Karpas-422 (cell line): ENCODE measurements at regions not wholly inside any gene's neighbourhood (a gene's known extent, or its start where the extent isn't known, plus 50 kb on each side); places are given as distances from the start of the nearest gene placed in this dataset. TPM values are rescaled to one million over a fixed set of nuclear protein-coding genes. Genes with fewer than 3 reads are reported as not detected.

Experiments used
- DNase-seq: peaks from one replicate; pipeline ENCODE4 v3.0.0-alpha.2; 2015
- H2AFZ ChIP-seq: fragments of 200-600 bp; sonication (generic); 2 replicates; pipeline ENCODE4 v1.6.1; 2014; ENCODE audit warnings: antibody characterized with exemption, low read length, mixed read lengths
- H3K27ac ChIP-seq: fragments of 200-600 bp; sonication (generic); 2 replicates; pipeline ENCODE4 v1.5.1; 2014; ENCODE audit warnings: mild to moderate bottlenecking, low read length, moderate library complexity
- H3K27me3 ChIP-seq: fragments of 200-600 bp; sonication (generic); 2 replicates; pipeline ENCODE4 v1.6.1; 2014; ENCODE audit warnings: low read length, mixed read lengths
- H3K36me3 ChIP-seq: fragments of 200-600 bp; sonication (generic); 2 replicates; pipeline ENCODE4 v1.6.1; 2014; ENCODE audit warnings: low read length, mixed read lengths; ENCODE audit not compliant: insufficient read depth
- H3K4me1 ChIP-seq: fragments of 200-600 bp; sonication (generic); 2 replicates; pipeline ENCODE4 v1.6.1; 2014; ENCODE audit warnings: mild to moderate bottlenecking, low read length, mixed read lengths
- H3K4me2 ChIP-seq: fragments of 200-600 bp; sonication (generic); 2 replicates; pipeline ENCODE4 v1.6.1; 2014; ENCODE audit warnings: low read length, low read depth, mild to moderate bottlenecking; ENCODE audit not compliant: poor library complexity, severe bottlenecking
- H3K4me3 ChIP-seq: fragments of 200-600 bp; sonication (generic); 2 replicates; pipeline ENCODE4 v1.5.1; 2014; ENCODE audit warnings: mild to moderate bottlenecking, antibody characterized with exemption, low read length, mixed read lengths
- H3K79me2 ChIP-seq: fragments of 200-600 bp; sonication (generic); 2 replicates; pipeline ENCODE4 v1.6.1; 2014; ENCODE audit warnings: mild to moderate bottlenecking, low read length, mixed read lengths
- H3K9ac ChIP-seq: fragments of 200-600 bp; sonication (generic); 2 replicates; pipeline ENCODE4 v1.6.0; 2014; ENCODE audit warnings: low read length
- H3K9me2 ChIP-seq: fragments of 200-600 bp; sonication (generic), shearing (Covaris generic); replicated peaks from 2 replicates; pipeline ENCODE4 v1.6.0; 2014; ENCODE audit warnings: mild to moderate bottlenecking, low read length, moderate library complexity; ENCODE audit not compliant: insufficient read depth
- H3K9me3 ChIP-seq: fragments of 300-700, 200-600 bp; sonication (generic); 2 replicates; pipeline ENCODE4 v1.6.1; 2014; ENCODE audit warnings: low read length, mixed read lengths
- H4K20me1 ChIP-seq: fragments of 200-600 bp; sonication (generic); 2 replicates; pipeline ENCODE4 v1.6.1; 2014; ENCODE audit warnings: mild to moderate bottlenecking, antibody characterized with exemption, low read length, low read depth; ENCODE audit not compliant: insufficient read depth
- small RNA-seq: library from RNA; depleted of rRNA; stranded (forward); fragments of <200 nt; gene quantifications from one replicate; pipeline ENCODE3, GENCODE V24; 2014

GRCh38 chr4:8922481-8922880 lies 50.8 kb upstream of the HMX1 start:
- H3K79me2 ChIP-seq: no peaks in the 10 kb centered on the region
- no peaks in the 10 kb centered on the region for H3K9me2 ChIP-seq
- peaks cover 3% of the 10 kb centered on the region; the same call in 1 of the 2 replicates for H3K9me3 ChIP-seq
- H3K9ac ChIP-seq: no peak overlapping the region
- H3K27me3 ChIP-seq: no peaks in the 10 kb centered on the region; the same call in 1 of the 2 replicates
- H3K27ac ChIP-seq: no peak overlapping the region
- H3K36me3 ChIP-seq: no peaks in the 10 kb centered on the region
- DNase-seq: no peak
- H3K4me2 ChIP-seq: no peak overlapping the region
- H3K4me1 ChIP-seq: no peaks in the 10 kb centered on the region
- no peaks in the 10 kb centered on the region for H4K20me1 ChIP-seq
- H2AFZ ChIP-seq: no peak overlapping the region
- H3K4me3 ChIP-seq: no peak overlapping the region

DNA sequence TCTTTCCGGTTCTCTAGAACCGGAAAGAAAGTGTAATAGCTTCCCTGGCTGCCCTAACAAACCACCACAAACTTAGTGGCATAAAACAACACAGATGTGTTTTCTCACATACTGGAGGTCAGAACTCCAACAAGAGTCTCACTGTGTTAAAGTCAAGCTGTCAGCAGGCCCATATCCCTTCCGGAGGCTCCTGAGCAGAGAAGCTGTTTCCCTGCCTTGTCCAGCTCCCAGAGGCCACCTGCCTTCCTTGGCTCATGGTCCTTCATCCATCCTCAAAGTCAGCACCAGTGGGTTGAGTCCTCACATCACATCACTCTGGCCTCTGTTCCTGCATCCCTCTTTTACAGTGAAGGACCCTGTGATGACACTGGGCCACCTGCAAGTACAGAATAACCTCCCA lies 49.8 kb upstream of the HMX1 start:
- H3K4me3 ChIP-seq: no peak overlapping the region
- no peaks in the 10 kb centered on the region for H3K36me3 ChIP-seq
- H3K27ac ChIP-seq: no peak overlapping the region
- H3K4me1 ChIP-seq: no peaks in the 10 kb centered on the region
- H3K4me2 ChIP-seq: no peak overlapping the region
- H3K27me3 ChIP-seq: no peaks in the 10 kb centered on the region; the same call in 1 of the 2 replicates
- H3K9ac ChIP-seq: no peak overlapping the region
- no peaks in the 10 kb centered on the region for H4K20me1 ChIP-seq
- DNase-seq: no peak
- peaks cover 3% of the 10 kb centered on the region; the same call in 1 of the 2 replicates for H3K9me3 ChIP-seq
- H2AFZ ChIP-seq: no peak overlapping the region
- H3K79me2 ChIP-seq: no peaks in the 10 kb centered on the region
- H3K9me2 ChIP-seq: no peaks in the 10 kb centered on the region

Small RNA genes in the stretch of these regions (small RNA-seq; reads per million reads assigned to genes)
- gene SNRPCP16: not detected
